Fibroblast of skin of scalp (primary cell): ENCODE measurements at regions not wholly inside any gene's neighbourhood (a gene's known extent, or its start where the extent isn't known, plus 50 kb on each side); places are given as distances from the start of the nearest gene placed in this dataset.

Experiments
- DNase-seq: peaks from one replicate; pipeline ENCODE4 v3.0.0-alpha.2; 2013

DNA sequence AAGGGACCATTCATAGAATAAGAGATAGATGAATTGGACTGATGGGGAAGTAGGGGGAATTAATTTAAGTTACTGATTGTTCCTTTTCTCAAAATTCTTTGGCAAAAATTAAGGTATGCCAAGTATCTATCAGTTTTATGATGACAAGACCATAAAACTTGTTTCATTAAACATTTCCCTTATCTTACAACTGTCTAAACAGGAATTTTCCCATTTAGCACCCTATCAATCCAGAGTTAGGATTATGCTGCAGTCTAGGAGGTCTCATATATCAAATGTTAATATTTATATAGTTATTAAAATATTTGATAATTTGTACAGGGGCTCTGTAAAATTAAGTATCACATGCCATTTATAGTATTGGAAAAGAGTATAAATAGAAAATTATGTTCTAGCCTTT lies 51.5 kb upstream of the ARID1B start:
- no peak for DNase-seq

DNA sequence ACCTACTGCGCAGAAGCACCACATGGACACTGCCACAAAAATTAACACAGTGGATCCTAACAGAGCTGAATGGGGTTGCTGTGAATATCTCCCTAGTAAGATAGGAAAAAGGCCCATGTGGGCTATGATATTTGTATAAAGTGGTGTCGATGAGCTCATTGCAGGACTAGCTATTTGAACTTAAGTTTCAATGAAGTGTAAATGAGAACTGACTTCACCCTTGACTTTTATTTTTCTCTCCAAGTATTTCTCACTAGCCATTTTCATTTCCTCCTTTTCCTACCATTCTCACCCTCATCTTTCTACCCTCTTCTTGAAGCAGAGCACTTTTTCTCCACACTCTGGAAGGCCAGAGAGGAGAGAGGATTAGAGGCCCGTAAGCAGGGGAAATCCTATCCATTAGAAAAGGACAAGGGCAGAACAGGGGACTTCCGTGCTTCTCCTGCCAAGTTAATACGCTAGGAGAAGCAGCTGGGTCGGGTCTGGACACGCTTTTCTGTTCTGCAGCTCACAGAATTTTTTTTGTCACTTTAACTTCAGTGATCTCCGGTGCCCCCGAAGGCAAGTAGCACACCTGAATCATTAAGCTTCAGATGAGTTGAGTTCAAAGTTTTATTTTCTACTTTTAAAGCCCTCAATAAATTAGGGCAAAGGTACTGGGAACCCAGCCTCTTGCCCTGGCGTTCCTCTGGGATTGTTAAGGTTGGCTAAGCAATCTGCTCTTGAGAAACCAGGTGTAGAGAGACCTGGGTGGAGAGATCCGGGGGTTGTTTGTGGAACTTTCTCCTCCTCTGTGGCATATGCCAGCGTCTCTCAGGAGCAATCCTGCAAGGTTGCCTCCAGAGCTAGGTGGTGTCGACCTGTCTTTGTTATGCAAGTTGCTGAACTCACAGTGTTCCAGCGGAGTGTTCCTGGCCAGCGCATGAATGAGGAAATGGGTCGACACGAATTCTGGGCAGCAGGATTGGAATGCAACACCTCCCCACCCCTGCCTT lies 56.2 kb upstream of the ARID1B start:
- no peak for DNase-seq

DNA sequence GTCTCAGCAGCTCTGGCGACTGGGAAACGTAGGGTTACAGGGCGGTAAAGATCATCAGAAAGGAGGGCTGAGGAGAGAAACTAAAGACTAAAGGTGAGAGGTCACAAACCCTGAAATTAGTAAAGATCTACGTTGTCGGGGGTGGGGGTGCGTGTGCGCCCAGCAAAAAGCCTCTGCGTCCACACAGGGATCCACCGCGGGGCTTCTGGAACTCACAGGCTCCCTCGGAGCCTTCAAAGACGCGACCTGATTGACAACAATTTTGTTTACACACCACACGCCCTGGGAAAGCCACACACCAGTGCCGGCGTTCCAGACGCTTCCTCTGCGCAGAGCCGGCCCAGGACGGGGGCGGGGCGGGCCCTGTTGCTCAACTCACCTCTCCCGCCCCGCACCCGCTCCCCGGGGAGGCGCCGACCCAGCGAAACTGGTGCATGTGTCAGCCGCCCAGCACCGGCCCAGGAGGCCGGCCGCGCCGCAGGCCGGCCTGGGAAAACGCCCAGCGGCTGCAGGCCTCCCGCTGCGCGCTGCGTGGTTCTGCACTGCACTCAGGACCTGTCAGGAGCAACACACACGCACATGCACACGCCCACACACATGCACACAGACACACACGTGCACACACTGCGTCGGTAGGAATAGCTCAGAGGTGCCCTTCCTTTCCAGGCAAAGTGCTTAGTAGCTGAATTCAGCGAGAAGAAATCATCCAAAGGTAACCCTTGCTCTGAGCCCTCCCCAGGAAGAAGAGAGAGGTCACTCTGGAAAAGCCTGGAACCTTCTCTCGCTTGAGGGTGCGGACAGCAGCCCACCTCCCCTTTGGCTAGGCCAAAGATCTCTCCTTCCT lies 57.2 kb upstream of the ARID1B start:
- peak; percentile 84 for DNase-seq

DNA sequence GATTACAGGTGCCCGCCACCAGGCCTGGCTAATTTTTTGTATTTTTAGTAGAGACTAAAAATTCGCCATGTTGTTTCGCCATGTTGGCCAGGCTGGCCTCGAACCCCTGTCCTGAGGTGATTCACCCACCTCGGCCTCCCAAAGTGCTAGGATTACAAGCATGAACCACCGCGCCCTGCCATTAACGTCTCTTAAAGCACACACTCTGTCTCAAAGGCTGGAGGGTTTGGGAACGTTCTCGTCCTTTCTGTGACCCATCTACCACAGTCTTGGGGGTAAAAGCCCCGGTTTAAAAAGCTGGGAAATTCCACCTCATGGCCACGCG lies 57.8 kb upstream of the ARID1B start:
- DNase-seq = no peak

DNA sequence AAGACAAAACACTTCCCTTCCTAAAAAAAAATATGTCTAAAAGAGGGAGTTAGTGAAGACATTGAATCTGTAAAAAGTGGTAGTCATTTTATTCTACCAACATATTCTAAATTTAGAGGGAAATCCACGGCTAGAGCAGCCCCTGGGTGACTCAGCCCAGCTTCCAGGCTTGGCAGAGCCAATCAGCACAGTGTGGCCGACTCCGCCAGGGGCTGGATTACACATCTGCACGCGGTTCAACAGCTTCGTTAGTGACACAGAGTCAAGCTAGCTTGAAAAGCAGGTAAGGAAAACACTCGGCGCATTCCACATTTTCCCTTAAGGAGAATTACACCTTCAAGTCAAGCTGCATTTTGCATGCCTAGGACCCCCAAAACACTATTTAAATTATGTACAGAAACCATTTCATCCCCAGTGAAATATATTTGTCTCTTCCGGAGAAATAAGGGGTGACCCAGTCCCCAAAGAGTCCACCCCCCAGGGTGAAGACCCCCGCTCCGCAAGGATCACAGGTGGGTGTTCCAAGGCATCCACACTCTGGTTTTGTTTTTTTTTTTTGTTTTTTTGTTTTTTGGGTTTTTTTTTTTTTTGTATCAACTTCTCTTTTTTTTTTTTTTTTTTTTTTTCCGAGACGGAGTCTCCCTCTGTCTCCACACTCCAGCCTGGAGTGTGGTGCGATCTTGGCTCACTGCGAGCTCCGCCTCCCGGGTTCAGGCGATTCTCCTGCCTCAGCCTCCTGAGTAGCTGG lies 58.4 kb upstream of the ARID1B start:
- peak; percentile 42 for DNase-seq

DNA sequence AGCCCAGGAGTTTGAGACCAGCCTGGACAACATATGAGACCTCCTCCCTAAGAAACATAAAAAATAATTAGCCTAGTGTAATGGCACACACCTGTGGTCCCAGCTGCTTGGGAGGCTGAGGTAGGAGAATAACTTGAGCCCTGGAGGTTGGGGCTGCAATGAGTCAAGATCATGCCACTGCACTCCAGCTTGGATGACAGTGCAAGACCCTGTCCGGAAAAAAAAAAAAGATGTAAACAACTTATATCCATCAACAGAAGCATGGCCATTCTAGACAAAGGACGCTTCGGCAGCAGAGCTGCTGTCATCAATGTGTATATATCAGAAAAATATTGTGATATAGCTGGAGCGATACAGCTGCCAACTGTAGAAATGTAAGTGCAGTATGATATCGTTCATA lies 59.6 kb upstream of the ARID1B start:
- DNase-seq = no peak

DNA sequence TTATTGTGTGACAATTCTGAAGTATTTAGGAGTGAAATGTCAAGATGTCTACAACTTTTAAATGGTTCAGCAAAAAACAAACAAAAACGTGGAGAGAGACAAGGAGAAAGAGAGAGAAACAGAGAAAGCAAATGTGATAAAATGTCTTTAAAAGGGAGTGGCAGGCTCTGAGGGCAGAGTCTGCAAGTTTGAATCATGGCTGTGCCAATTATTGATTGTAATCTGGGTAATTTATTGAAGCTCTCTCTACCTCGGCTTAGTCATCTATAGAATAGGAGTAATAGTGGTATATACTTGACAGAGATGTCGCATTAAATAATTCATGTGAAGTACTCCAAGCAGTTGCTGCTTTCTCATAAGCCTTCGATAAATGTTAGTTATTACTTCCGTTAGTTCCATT lies 61.3 kb upstream of the ARID1B start:
- DNase-seq = no peak

DNA sequence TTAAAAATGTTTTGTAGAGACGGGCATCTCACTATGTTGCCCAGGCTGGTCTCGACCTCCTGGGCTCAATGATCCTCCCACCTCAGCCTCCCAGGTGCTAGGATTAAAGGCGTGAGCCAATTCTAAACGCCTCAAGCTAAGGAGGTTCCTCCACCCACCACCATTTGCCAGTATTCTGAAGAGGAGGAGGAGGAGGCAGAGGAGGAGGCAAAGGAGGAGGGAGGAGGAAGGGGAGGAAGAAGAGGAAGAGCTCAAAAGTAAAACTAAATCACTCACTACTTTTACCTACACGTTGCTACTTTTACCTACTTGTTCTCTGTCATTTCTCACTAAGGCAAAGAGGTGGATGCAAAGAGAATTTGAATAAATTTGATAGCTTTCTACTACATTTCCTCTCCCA lies 63.6 kb upstream of the ARID1B start:
- DNase-seq = no peak

DNA sequence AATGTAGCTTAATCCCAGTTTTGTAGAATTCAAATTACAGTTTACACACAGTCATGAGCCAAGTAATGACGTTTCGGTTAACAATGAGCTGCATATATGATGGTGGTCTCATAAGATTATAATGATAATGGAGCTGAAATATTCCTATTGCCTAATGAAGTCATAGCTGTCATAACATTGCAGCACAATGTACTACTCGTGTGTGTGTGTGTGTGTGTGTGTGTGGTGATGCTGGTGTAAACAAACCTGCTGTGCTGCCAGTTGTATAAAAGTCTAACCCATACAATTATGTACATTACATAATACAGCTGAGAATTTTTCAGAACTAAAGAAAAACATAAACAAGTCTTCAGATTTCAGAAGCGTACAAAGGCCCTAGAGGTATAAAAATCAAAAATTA lies 66.7 kb upstream of the ARID1B start:
- DNase-seq = no peak

DNA sequence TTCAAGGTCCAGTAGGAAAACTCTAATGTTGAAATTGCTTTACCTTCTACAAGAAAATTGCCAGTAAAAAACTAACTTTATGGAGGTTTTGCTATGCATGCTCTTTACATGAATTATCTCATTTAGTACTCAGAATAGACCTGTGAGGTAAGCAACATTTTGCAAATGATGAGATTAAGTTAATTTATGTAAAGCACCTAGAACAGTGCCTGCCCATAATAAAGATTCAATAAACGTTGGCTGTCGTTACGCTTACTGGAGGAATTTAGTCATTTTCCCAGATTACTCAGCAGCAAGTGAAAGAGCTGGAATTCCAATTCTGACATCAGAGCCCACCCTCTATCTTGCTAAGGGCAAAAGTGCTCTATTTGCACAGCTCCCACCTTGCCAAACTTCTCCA lies 69.4 kb upstream of the ARID1B start:
- no peak for DNase-seq

DNA sequence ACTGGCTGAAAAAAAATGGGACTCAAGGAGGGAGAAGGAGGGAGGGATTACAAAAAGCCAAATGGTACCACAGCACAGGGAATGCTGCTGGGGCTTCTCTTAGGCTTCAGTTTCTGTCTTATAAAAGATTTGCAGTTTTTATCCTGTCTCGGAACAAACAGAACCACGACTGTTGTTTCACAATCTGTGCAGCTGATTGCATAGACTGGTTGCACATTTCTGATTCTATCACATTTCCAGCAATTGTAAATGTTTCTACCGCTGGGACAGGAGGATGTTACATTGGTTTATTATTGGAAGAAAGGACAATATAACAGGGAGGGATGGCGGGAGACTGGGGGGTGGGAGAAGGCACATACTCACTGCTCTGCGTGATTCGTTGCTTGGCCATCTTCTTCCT lies 73.5 kb upstream of the ARID1B start:
- peak; percentile 6 for DNase-seq

DNA sequence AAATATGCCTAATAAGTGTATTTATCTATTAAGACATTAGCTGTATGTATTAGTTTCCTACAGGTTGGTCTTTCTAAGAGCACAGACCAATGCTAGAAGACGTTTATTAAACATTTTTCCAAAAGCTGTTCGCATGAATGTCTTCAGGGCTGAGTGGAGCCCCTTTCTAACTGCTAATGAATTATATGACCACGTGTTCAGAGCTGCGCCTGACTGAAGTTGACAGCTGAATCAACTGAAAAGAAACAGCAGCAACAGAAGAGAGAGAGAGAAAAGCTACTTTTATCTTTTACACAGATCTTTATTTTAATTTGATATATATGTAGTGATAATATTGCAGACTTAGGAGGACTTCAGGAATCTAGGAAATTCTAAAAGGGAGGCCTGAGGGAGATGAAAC lies 75.2 kb upstream of the ARID1B start:
- DNase-seq = no peak

DNA sequence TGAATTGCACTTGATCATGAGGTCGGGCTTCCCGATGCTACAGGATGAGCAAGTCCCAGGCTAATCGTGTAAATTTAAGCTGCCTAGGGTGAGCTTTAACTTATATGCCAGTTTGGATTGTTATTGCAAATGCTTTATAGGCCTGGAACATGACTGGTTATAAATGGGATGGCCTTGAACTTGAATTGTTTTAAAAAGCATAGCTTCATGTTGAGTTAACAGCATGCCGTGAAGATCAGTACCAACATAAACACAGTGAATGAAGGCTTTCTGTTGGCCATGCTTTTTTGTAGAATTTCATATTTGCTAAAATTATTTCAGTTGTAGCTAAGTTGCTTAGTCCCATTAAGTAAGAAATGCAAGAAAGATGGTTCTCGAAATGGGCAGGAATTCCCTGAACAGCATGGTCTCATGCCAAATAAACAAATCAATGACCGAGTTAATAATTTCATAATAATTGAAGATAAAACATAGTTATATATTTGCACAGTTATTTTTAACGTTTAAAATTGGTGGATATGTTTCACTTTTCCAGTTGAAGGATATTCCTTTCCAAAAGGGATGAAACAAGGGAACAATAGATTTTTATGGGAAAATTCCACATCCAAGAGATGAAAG lies 76.6 kb upstream of the ARID1B start:
- no peak for DNase-seq

DNA sequence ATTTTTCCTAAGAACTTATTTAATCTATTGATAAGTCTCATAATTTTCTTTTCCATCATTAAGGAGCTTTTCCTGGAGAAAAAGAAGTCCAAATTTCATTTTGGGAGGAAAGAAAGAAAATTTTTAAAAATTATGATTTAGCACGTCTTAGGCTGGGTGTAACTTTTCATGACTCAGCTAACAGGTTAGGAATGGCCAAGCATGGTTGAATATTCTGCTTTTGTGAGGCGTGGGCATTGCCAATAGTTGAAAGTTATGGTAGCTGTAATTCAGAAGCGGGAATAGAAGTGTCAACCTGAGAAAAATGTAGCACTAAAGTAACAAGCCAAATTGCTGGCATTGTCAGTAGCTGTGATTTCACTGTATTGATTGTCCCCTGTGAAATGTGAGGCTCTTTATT lies 77.2 kb upstream of the ARID1B start:
- DNase-seq = no peak

DNA sequence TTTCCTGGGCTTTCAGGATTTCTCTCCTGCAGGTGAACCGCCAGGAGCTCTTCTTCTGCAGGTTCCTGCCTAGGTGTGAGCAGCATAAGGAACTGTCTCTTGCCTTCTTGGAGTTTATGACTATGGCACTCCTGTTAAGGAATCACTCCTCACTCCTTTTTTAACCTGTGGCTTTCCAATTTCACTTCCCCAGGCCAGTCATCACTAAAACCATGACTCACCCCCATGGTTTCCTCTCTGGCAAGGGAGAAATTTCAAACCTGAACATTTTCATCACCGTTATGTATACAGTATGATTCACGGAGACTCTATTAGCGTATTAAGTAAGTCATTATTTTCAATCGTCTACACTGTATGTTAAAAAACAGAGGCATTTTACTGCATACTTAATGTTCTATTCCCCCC lies 78.2 kb upstream of the ARID1B start:
- DNase-seq = peak; percentile 44

DNA sequence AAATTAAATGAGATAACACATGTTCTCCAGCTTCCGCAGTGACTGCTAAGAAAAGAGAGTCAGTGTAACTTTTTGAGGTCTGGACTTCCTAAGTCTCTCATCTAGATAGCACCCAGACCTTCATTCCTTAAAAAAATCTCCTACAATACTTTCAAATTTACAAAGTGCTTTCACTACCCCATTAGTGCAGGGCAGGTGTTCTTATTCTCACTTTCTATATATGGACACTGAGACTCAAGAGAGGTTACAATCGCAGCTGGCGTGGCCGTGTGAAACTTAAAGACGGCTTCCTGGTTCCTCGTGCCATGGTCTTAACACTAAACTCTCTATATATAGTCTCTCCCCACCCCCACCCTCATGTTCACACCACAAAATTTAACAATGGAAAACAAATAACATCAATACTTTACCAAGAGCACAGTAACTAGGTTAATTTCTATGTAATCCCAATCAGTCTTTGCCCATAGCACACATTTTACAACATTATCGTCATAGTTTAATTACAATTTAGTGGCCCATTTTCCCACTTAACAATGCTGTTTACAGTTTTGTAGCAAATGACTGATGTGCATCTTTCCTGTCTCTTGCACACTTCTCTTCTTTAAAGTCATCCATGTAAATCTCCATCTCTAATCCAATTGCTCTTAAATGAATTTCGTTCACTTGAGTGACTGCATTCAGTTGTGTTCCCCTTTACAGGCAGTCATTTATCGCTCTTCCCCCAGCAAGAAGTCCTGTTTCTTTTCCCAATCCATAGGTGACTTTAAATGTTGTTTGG lies 78.8 kb upstream of the ARID1B start:
- DNase-seq = no peak

DNA sequence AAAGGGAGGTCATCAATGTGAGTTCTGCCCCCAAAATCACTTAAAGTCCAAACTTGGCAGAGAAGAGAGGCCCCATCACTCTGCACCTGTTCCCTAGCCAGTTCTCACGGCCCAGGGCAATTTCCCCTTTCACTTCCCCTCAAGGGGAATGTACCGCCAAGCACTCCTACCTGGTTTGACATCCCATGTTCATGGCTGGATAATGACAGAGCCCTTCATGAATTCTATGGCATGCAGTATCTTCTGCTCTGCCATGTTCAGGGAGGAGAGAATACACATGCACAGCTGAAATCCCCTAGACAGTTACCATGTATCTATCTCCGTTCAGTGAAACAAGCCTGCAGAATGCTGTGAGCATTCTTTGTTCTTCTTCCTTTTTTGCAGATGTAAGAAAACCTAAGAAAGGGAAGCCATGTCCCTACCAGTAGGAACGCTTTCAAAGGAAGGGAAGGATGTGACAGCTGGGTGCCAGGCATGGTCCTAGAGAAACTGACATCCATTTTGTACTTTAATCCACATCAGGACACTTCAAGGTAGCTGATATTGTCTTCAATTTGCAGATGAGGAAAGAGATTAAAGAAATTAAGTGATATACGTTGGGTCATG lies 79.8 kb upstream of the ARID1B start:
- DNase-seq = no peak

DNA sequence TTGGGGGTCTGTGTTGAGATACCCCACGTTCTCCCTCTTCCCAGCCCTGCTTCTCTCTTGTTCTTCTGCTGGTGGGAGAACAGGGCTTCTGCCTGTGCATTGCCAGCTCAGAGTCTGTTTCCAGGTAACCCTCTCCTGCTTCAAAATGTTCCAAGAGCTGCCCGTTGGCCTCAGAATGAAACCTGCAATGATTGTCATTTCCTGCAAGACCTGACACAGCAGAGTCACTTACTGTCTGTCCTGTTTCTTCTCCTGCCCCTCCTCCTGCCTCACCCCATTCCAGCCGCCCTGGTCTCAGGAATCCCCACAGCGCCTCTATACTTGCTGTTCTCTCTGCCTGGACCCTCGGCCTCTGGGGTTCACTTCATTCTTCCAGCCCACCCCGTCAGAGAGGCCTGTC lies 81.4 kb upstream of the ARID1B start:
- no peak for DNase-seq

DNA sequence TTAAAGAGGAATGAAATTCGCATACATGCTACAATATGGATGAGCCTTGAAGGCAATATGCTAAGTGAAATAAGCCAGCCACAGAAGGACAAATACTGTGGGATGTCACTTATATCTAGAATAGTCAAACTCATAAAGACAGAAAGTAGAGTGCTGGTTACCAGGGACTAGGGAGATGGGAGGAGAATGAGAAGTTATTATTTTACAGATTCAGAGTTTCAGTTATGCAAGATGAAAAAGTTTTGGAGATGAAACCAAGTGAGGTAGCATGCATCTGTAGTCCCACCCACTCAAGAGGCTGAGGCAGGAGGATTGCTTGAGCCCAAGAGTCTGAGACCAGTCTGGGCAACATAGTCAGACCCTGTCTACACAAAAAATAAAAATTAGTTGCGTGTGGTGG lies 82.5 kb upstream of the ARID1B start:
- no peak for DNase-seq

DNA sequence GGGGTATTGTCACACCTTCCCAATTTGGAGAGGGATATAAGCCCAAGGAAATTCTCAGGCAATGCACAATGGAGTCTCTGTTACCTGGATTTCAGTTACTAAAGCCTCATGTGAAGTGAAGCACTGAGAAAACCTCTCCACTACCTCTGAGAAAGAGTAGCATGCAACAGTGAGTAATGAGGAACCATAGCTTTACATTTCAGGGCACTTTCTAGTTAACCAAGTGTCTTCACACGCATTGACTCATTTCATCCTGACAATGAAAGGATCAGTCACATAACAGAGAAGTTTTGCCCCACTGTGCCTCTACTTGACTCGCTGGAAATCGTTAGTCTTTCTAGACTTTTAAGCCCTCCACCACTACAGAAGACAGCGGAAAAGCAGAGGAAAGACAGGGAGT lies 86.2 kb upstream of the ARID1B start:
- DNase-seq = no peak

DNA sequence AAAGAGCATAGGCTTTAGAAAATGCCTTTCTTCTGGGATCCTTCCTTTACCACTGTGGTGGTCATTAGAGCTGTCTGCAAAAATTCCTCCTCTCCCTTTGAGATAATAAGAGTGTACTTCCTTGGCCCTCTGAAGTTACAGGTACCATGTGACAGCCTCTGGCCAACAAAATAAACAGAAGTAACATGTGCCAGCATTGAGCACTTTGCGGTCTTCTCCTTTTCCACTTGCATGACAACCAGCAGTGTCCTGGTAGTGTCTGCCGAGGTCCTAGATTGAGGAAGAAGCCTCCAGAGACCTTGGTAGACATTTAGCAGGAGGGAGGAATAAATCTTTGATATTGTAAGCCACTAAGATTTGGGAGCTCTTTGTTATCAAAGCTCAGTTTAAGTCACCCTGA lies 87.5 kb upstream of the ARID1B start:
- DNase-seq = no peak

DNA sequence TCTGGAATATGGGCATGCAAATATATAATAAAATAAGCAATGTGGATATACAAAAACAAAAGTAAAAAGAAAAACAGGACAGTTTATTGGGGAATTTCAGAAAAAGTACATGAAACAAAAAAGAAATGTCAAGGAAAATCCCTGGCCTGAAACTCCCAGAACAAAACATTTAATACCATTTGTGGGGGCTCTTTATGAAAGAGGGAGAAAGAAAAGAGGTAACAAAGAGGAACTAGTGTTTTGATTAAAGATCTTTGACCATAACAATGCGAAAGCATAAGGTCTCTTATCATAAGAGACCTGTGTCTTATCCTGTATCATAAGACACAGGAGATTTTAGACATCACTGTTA lies 88.6 kb upstream of the ARID1B start:
- DNase-seq = no peak
